Embryonic facial prominence (tissue), 1 donor: ENCODE measurements at regions not wholly inside any gene's neighbourhood (a gene's known extent, or its start where the extent isn't known, plus 50 kb on each side); places are given as distances from the start of the nearest gene placed in this dataset.

ENCODE experiments used
- DNase-seq: peaks from one replicate; pipeline ENCODE4 v3.0.0-alpha.2; 2016; ENCODE audit errors: extremely low spot score

DNA sequence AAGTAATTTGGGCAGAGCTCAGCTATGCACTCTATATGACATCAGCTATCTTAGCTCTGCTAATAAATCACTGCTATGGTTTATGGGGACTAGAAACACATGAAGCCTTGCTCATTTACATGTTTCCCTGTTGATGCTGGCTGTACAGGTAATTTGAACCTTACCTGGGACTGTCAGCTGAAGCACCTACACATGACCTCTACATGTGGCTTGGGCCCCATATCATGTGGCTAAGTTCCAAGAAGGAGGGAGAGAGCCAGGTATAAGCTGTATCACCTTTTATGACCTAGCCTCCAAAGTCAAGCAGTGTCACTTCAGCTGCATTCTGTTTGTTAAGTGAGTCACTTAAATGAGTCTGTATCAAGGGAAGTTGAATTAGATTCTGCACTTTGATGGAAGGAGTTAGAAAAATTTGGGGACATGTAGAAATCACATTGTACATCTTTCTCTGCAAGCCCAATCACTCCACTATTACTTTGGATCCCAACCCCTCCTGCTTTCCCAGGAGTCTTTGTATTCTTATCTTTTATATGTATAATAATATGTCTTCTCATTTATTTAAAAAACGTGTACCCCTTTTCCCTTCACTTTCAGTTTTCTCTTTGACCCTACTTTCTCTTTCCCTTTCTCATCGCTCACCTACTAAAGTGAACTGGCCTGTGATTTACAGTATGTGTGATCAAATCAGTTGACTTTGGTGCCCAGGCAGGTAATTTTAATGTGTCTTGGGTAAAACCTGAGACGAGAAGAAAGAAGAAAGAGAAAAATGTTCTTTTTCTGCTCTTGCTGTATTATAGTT, 53.4 kb upstream of the PRKACB start:
- DNase-seq: no peak

DNA sequence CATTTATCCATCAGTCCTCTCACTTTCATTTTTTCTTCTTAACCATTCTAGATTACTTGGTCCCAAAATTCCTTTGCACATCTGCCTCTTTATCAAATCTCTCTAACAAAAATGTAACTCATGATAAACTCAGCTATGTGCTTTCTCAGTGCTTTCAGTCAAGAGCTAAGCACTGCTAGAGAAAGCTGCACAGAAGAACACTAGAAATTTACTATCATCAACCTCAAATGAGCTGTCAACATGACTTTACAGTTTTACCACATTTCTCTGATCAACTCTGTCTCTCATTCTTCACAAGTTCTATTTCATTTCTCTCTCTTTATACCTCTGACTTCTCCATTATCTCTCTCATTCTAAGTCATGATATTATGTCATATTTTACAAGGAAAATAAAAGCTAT, 54.2 kb upstream of the PRKACB start:
- no peak for DNase-seq

DNA sequence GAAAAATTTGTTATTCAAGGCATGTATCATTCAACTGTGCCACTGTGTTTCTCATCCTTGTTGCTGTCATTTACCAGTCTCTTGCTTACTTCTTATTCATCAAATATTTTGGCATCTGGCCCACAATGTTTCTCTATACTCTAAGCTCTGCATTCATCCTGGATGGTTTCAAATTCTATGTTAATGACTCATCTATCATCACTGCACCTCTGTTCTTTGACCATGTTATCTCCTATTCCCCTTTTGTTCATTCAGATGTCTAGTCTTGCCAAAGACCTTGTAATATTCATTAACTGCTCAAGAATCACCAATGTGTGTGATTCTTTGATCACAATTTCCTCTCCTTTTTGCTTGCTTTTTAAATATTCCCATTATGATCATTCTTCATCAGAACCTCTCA, 54.6 kb upstream of the PRKACB start:
- no peak for DNase-seq

DNA sequence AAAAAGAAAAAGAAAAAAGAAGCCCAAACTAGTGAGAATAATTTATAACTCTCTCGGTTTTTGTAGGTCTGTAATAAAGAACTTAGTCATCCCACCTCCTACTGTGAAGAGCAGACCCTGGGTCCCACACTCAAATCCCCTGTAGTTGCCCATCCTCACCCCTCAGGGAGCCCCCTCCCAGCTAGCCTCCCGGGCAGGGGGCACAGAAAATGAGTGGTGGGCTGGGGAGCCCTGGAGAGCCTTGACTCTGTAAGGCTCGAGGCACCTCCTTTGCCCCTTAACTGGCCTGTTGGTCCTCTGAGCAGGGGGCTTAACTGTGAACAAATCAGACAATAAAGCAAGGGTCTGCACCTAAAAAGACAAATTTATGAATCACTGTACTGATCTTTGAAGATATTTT, 57.5 kb upstream of the PRKACB start:
- no peak for DNase-seq

DNA sequence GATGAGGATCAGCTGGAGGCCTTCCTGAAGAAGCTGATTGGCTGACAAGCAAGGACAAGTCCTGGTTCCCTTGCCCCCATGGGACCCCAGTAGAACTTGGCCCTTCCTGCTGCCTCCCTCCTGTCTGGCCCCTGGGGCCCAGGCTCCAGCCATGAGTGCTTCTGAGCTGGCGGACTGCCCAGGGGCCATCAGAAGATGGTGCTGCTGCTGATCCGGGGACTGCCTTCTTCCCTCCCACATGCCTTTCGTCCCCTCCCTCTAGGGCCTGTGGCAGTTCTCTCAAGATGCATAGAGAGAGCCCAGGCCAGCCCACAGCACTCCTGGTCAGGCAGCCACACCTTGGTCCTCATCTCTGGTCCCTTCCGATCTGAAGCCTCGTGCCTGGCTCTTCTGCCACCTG, 57.9 kb upstream of the PRKACB start:
- no peak for DNase-seq

DNA sequence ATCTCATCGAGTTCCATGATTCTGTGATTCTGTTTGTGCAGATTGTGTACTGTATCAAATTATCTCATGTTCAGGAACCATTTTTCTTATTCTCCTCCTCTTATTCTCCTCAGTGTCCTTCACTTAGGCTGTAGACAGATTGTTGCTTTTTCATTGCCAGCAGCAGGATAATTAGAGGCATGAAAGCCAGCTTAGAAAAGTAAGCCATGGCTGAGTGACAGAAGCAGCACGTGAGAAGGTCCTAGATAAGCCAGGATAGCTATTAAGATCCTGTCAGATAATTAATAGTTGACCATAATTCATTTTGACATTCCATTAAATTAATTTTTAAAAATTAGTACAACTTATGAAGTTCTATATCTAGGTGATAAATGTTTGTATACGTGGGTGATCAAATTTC, 60.8 kb upstream of the PRKACB start:
- no peak for DNase-seq

DNA sequence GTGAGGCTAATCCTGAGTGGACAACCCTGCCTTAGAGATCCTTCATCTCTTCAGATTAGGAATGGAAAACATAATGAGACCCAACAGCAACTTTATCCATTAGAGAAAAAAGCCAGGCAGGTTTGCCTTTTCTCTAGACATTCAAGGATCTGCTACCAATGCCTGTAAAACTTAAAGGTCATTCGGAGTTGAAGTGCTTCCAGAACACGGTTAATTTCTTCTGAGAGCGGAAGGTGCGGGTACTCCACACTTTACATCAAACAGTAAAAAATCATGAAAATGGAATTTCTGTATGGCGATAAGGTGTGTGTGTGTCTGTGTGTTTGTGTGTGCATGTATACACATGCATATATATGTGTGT, 65.2 kb upstream of the PRKACB start:
- no peak for DNase-seq

DNA sequence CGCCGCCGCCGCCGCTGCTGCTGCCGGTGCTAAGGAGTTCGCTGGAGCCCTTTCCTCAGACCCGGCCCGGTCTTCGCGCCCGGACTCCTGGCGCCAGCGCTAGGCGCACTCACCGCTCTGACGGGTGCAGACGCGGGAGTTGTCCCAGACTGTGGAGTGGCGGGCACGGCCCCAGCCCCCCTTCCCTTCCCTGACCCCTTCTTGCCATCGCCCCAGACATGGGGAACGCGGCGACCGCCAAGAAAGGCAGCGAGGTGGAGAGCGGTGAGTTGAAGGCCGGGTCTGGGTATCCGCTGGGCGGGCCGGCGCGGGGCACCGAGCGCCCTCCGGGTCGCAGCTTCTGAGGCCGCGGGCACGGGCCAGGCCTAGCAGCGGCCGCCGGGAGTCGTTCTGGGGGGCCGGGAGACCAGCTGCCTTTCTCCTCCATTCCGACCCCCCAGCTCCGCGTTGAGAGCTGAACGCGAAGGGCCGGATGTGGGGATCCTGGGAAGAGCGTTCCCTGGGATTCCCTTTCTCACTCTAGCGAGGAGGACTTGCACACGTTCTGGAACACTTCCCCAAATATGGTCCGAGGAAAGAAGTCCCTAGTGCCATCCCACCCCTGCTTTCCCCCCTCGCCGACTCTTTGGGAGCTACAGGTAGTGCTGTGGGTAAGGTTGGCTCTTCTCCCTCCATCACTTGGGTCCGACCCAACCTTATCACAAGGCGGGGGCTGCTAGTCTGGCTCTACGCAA, 65.8 kb upstream of the PRKACB start:
- DNase-seq: peak; percentile 11

DNA sequence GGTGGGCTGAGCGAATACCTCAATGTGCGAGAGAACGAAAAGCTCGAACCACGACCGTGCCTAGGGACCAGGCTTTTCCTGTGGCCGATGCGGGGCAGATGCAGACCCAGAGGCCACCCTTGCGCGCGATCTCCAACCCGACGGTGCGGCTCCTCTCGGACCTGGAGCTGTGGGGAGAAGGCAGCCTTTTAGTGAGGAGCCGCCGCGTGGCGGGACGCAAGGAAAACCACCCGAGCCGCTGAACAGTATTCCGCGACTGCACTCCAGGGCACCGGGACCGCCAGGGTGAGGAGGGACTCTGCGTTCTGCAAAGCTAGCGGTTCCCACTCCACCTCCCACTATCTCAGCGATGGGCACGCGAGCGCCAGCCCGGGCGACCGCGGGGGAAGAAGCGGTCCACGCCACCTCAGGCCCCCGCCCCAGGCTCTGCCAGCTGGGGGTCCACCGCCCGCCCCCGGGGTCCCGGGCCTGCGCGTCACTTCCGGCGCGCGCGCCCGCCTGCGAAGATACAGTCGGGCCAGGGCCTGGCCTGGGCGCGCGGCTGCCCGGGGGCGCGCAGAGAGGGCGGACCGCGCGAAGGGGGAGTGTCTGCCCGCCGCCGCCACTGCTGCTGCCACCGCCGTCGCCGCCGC, 66.5 kb upstream of the PRKACB start:
- DNase-seq: peak; percentile 76

DNA sequence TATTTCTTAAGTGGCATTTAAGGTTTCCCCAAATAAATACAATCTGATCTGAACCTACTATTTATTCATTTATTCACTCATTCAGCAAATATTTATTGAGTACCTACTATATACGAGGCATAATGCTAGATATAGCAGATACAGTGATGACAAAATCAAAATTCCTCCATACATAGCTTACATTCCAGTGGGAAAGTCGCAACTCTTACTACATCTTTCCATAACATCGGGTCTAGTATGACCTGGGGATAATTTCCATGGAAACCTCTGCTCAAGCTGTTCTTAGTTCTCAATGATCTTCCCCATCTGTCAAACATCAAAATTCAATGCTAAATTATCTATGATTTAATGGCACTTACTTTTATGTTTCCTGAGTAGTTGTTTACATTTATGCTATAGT, 70.8 kb upstream of the PRKACB start:
- no peak for DNase-seq

DNA sequence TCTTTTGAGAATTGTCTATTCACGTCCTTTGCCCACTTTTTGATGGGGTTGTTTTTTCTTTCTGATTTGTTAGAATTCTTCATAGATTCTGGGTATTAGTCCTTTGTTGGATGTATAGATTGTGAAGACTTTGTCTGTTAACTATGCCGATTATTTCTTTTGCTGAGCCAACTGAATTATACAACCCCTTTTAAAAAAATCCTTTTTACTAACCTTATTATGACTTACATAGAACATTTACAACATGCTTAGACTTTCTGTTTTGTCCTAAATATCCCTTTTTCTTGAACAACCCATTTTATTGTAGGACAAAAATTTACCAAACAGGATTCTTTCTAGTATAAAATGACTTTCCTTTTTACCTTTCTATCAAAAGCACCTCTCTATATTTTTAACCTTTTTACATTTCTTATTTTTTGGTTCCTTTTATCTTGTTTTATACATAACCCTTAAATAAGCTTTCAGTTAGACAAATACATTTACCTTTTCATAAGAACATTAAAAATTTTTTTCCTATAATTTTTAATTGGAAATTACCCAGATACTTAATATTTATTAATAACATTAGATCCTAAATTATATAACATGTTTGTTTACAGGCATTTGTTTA, 70.4 kb upstream of the TTLL7 start:
- no peak for DNase-seq

DNA sequence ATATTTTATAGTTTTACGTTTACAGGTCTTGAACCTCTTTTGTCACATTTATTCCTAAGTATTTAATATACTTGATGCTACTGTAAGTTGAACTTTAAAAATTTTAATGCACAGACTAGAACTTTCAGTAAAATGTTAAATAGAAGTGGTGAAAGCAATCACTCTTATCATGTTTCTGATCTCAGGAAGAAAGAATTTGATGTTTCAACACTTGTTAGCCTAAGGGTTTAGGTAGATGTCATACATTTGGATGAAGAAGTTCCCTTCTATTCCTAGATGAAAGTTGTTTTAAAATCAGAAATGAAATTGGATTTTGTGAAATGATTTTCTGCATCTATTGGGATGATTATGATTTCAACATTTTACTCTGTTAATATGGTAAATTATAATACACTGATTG, 63.6 kb upstream of the TTLL7 start:
- no peak for DNase-seq

DNA sequence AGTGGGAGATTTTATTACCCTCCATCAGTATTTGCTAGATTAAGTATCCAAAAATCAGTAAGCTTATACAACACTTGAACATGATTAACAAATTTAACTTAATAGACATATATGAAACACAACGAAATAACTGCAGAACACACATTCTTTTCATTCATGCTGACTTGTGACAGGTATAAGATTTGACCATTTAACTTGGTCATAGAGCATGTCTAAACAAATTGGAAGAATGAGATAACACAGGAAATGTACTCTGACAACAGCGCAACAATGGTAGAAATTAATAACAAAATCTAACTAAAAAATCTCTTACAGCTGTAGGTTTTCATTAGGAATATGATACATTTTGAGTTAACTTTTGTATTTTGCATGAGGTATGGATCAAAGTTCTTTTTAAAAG, 62.4 kb upstream of the TTLL7 start:
- no peak for DNase-seq

DNA sequence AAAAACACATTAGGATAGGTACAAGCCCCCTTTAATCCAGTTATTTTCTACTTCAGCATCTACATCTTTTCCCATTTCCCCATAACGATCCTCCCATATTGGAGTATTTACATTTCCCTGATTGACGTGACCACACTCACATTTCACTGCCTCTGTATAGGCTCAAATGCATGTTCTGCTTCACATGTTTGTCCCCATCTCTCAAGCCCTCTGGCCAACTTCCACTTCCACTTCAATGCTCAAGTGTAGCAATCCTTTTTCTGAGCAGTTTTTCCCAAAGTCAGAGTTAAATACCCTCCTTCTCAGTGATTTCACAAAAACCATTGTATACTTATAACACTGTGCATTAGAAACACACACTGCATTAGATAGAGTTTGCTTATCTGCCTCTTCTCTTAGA, 61.8 kb upstream of the TTLL7 start:
- DNase-seq: no peak

DNA sequence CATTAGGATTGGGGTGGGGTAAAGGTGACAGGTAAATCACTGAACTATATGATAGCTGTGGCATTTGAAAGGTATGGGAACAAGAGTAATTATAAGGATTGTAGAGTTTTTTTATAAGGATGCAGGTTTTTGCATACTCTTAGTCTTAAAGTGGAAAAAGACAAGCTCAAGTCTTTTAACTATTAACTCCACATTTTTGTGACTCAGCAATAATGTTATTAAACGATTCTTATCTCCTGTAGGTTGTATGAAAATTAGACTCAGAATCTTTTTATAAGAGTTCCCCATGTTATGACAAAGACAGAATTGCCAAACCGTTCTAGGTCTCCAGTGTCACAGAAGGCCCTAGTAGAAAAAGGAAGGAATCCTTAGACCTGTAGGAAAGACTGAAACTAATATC, 49.9 kb upstream of the TTLL7 start:
- no peak for DNase-seq
